ENCODE measurements at regions not wholly inside any gene's neighbourhood (a gene's known extent, or its start where the extent isn't known, plus 50 kb on each side); places are given as distances from the start of the nearest gene placed in this dataset.

GRCh38 chr7:84549409-84549808 lies 354.8 kb upstream of the SEMA3A start:
- TF ChIP-seq POLR2AphosphoS5 (IDR thresholded peaks at IDR 0.05; ENCODE audit: low read depth, low read length) = no peak
- TF ChIP-seq, protein P1, sequence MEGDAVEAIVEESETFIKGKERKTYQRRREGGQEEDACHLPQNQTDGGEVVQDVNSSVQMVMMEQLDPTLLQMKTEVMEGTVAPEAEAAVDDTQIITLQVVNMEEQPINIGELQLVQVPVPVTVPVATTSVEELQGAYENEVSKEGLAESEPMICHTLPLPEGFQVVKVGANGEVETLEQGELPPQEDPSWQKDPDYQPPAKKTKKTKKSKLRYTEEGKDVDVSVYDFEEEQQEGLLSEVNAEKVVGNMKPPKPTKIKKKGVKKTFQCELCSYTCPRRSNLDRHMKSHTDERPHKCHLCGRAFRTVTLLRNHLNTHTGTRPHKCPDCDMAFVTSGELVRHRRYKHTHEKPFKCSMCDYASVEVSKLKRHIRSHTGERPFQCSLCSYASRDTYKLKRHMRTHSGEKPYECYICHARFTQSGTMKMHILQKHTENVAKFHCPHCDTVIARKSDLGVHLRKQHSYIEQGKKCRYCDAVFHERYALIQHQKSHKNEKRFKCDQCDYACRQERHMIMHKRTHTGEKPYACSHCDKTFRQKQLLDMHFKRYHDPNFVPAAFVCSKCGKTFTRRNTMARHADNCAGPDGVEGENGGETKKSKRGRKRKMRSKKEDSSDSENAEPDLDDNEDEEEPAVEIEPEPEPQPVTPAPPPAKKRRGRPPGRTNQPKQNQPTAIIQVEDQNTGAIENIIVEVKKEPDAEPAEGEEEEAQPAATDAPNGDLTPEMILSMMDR (IDR thresholded peaks at IDR 0.05) = no peak
- TF ChIP-seq EZH2phosphoT487 (IDR thresholded peaks at IDR 0.05; ENCODE audit: borderline replicate concordance, low read depth) = no peak
- no peak for TF ChIP-seq RFX5 (IDR thresholded peaks at IDR 0.05; ENCODE audit: low read length)
- no peak for TF ChIP-seq JUND (IDR thresholded peaks at IDR 0.05)
- no peak for TF ChIP-seq REST (IDR thresholded peaks at IDR 0.05; ENCODE audit: low read depth, low read length)
- TF ChIP-seq TAF1 (IDR thresholded peaks at IDR 0.05; ENCODE audit: borderline replicate concordance, low read depth, low read length) = no peak
- no peak for TF ChIP-seq SIN3A (IDR thresholded peaks at IDR 0.05; ENCODE audit: borderline replicate concordance, low read depth, low read length)
- TF ChIP-seq USF1 (IDR thresholded peaks at IDR 0.05; ENCODE audit: borderline replicate concordance, low read depth) = no peak
